ENCODE measurements at regions not wholly inside any gene's neighbourhood (a gene's known extent, or its start where the extent isn't known, plus 50 kb on each side); places are given as distances from the start of the nearest gene placed in this dataset.

GRCh38 chr7:16178585-16178984 lies 242.8 kb downstream of the CRPPA start:
- CTCF ChIA-PET = no interaction called here
- Histone ChIP-seq H3K36me3 (ENCODE audit: control insufficient read depth, insufficient read depth, low read length) (no peaks in the 10 kb centered on the region), H3K27me3 (ENCODE audit: control insufficient read depth, insufficient read depth, low read length) (no peaks in the 10 kb centered on the region), H3K4me3 (ENCODE audit: low read depth, low read length) (no peak overlapping the region)
- DNase-seq (ENCODE audit: low read depth) = no peak
- no peak for TF ChIP-seq CTCF (IDR thresholded peaks at IDR 0.05; ENCODE audit: insufficient read depth, low read depth, low read length)
- POLR2A ChIA-PET = no interaction called here

- no peaks in the 10 kb centered on the region for H3K27me3 ChIP-seq (ENCODE audit: control insufficient read depth, insufficient read depth, low read length)
- POLR2A ChIA-PET = no interaction called here
- no peak overlapping the region for H3K4me3 ChIP-seq (ENCODE audit: low read depth, low read length)
- CTCF ChIA-PET = no interaction called here
- H3K36me3 ChIP-seq (ENCODE audit: control insufficient read depth, insufficient read depth, low read length) = no peaks in the 10 kb centered on the region
- DNase-seq (ENCODE audit: low read depth) = no peak
- no peak for TF ChIP-seq CTCF (IDR thresholded peaks at IDR 0.05; ENCODE audit: insufficient read depth, low read depth, low read length)
These were observed 243.2 kb downstream of the CRPPA start for GRCh38 chr7:16178092-16178491.

GRCh38 chr7:16174253-16174652 lies 247.1 kb downstream of the CRPPA start:
- ChIA-PET POLR2A (no interaction called here), CTCF (interaction anchor here (1.1 kb wide), 1 partner anchor 357 kb away, joined by 3 read pairs; no protein-coding TSS in a partner anchor)
- no peak for TF ChIP-seq CTCF (IDR thresholded peaks at IDR 0.05; ENCODE audit: insufficient read depth, low read depth, low read length)
- Histone ChIP-seq H3K36me3 (ENCODE audit: control insufficient read depth, insufficient read depth, low read length) (no peaks in the 10 kb centered on the region), H3K4me3 (ENCODE audit: low read depth, low read length) (no peak overlapping the region), H3K27me3 (ENCODE audit: control insufficient read depth, insufficient read depth, low read length) (no peaks in the 10 kb centered on the region)
- DNase-seq (ENCODE audit: low read depth) = no peak

GRCh38 chr7:16172366-16172765 lies 249.0 kb downstream of the CRPPA start:
- POLR2A ChIA-PET = no interaction called here

GRCh38 chr7:16171928-16172327 lies 249.4 kb downstream of the CRPPA start:
- Histone ChIP-seq H3K27me3 (ENCODE audit: control insufficient read depth, insufficient read depth, low read length) (no peaks in the 10 kb centered on the region), H3K4me3 (ENCODE audit: low read depth, low read length) (no peak overlapping the region), H3K36me3 (ENCODE audit: control insufficient read depth, insufficient read depth, low read length) (no peaks in the 10 kb centered on the region)
- no peak for DNase-seq (ENCODE audit: low read depth)
- no peak for TF ChIP-seq CTCF (IDR thresholded peaks at IDR 0.05; ENCODE audit: insufficient read depth, low read depth, low read length)
- ChIA-PET CTCF (no interaction called here), POLR2A (no interaction called here)

More at GRCh38 chr7:16172366-16172765, 249.0 kb downstream of the CRPPA start:
- Histone ChIP-seq H3K27me3 (ENCODE audit: control insufficient read depth, insufficient read depth, low read length) (no peaks in the 10 kb centered on the region), H3K4me3 (ENCODE audit: low read depth, low read length) (no peak overlapping the region), H3K36me3 (ENCODE audit: control insufficient read depth, insufficient read depth, low read length) (no peaks in the 10 kb centered on the region)
- CTCF ChIA-PET = no interaction called here
- DNase-seq (ENCODE audit: low read depth) = no peak
- TF ChIP-seq CTCF (IDR thresholded peaks at IDR 0.05; ENCODE audit: insufficient read depth, low read depth, low read length) = no peak
